Effector memory CD4-positive, alpha-beta T cell (primary cell): ENCODE measurements at regions not wholly inside any gene's neighbourhood (a gene's known extent, or its start where the extent isn't known, plus 50 kb on each side); places are given as distances from the start of the nearest gene placed in this dataset.

ENCODE experiments used
- DNase-seq, 3 donors: peaks; one replicate each; pipeline ENCODE4 v3.0.0-alpha.2; 2020
- H3K27ac ChIP-seq: 2 replicates; pipeline ENCODE4 v1.7.0; 2013; ENCODE audit warnings: mild to moderate bottlenecking, low read length, moderate library complexity; ENCODE audit not compliant: insufficient read depth, poor library complexity, severe bottlenecking
- H3K27me3 ChIP-seq: replicated peaks from 2 replicates; pipeline ENCODE4 v1.7.0; 2013; ENCODE audit warnings: mild to moderate bottlenecking, low read length; ENCODE audit not compliant: insufficient read depth, control insufficient read depth, poor library complexity, severe bottlenecking
- H3K36me3 ChIP-seq: 2 replicates; pipeline ENCODE4 v1.7.0; 2013; ENCODE audit warnings: mild to moderate bottlenecking, low read length, moderate library complexity; ENCODE audit not compliant: control insufficient read depth, insufficient read depth
- H3K4me1 ChIP-seq: 2 replicates; pipeline ENCODE4 v1.7.0; 2013; ENCODE audit warnings: low read length, mild to moderate bottlenecking; ENCODE audit not compliant: control insufficient read depth, insufficient read depth, poor library complexity, severe bottlenecking
- H3K4me3 ChIP-seq: 2 replicates; pipeline ENCODE4 v1.7.0; 2013; ENCODE audit warnings: low read length, low read depth, mild to moderate bottlenecking; ENCODE audit not compliant: insufficient read depth, poor library complexity, severe bottlenecking
- H3K9me3 ChIP-seq: 2 replicates; pipeline ENCODE4 v1.7.0; 2013; ENCODE audit warnings: mild to moderate bottlenecking, low read length, moderate library complexity; ENCODE audit not compliant: control insufficient read depth

DNA sequence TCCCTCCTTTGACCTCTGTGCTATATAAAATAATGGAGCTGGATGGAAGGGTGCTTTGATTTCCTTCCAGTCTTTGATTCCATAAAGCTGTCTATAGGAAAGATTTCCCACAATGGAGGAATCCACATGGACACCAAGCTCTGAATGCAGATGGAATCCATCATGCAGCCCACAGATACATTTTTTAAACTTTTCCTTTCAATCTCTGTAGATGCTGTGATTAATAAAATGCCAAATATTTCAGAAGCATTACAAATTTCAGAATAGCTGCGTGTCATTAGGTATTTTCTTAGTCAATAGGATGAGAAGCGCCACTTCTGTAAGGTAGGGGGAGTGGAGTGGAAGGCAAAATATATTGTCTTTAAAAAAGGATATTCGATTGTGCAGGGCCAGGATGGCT is 489.0 kb downstream of the NTRK3 start:
- no peak for DNase-seq

DNA sequence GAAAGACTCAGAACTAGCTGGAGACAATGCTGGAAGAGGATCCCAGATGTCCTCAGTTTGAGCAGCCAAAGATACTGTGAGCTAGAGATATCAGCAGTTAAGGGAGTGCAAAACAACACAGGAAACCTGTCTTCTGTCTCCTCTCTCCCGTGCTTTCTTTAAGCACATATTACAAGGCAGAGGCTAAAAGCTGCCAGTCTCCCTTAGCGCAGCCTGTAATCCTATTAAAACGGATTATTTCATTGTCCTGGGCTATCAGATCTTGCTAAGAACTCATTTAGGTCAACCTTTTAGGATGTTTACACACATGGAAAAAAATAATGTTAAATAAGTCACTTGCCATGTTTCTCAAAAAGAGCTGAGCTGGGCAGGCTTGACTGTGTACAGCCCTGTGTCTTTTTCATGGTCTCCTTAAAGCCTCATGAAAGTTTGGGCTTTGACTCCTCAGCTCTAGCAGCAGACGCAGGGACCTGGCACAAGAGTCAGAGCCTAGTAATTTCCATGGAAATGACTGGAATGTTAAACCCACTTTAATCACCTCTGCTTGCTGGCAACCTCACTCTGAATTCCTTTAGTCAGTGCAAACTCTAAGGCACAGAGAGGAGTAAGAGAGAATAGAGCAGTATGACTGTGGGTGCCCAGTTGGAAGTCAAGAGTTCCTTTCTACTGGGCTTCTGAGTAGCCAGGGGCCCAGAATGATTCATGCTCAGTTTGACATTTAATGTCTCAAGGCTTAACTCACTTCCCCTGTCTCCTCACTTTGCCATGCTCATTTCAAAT is 491.9 kb downstream of the NTRK3 start:
- H3K4me3 ChIP-seq = no peak overlapping the region
- H3K27ac ChIP-seq = no peak overlapping the region
- H3K36me3 ChIP-seq = no peaks in the 10 kb centered on the region
- no peaks in the 10 kb centered on the region for H3K27me3 ChIP-seq
- H3K4me1 ChIP-seq = peaks cover 5% of the 10 kb centered on the region
- H3K9me3 ChIP-seq = no peaks in the 10 kb centered on the region
- DNase-seq = no peak

More for the DNA sequence above, 489.0 kb downstream of the NTRK3 start:
- Histone ChIP-seq H3K4me1 (no peaks in the 10 kb centered on the region), H3K27me3 (no peaks in the 10 kb centered on the region), H3K4me3 (no peak overlapping the region), H3K27ac (no peak overlapping the region), H3K9me3 (no peaks in the 10 kb centered on the region), H3K36me3 (no peaks in the 10 kb centered on the region)

DNA sequence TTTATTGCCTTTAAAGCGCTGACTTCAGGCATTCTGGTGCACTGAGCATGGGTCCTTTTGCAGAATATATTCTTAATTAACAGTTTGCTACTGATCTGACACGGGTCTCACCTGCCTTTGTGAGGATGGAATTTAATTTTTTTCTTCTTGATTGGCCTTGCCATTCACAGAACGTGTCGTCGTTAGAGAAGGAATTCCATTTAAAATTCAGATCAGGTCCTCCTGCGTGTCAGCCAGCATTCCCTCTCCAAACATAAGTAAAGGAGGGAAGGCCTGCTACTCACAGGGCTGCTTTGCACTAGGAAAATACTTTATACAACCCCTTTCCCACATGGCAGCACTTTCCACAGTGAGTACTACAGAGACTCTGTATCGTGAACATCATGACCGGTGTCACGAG is 492.7 kb downstream of the NTRK3 start:
- peaks cover 5% of the 10 kb centered on the region for H3K4me1 ChIP-seq
- H3K4me3 ChIP-seq = no peak overlapping the region
- H3K27me3 ChIP-seq = no peaks in the 10 kb centered on the region
- no peaks in the 10 kb centered on the region for H3K9me3 ChIP-seq
- no peak overlapping the region for H3K27ac ChIP-seq
- H3K36me3 ChIP-seq = no peaks in the 10 kb centered on the region
- no peak for DNase-seq

DNA sequence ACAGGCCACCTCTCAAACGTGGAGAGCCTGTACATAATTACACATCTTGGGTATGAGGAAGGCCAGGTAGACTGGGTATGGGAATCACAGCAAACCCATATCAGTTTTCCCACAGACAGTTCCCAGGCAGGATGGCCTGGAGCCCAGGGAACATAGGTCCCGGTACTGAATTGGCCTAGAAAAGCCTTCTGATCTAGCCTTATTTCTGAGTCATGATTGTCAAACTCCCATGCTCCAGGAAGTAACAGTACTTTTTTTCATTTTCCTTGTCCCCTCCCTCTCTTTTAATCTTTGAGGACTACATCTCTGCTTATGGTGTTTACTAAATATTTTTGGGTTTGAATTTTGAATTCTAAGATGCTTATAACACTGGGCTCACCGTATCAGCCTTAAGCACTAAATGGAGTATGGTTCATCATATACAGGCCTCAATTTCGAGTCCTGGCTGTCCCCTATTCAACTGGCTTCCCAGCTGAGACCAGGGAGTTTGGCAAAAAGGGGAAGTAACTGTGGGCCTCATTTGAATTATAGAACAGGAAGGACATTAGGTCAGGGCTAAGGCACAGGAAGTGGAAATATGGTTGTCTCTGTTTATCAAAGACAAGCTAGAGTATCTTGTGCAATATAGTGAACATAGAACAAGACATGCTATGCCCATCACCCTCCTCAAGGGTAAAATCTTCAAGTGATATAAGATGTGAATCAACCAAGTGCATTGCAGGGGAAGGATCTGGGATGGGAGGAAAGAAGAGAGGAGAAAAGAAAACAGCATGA is 494.6 kb downstream of the NTRK3 start:
- H3K36me3 ChIP-seq = no peaks in the 10 kb centered on the region
- no peak for DNase-seq
- no peaks in the 10 kb centered on the region for H3K9me3 ChIP-seq
- no peak overlapping the region for H3K27ac ChIP-seq
- no peak overlapping the region for H3K4me3 ChIP-seq
- peaks cover 5% of the 10 kb centered on the region for H3K4me1 ChIP-seq
- H3K27me3 ChIP-seq = no peaks in the 10 kb centered on the region

DNA sequence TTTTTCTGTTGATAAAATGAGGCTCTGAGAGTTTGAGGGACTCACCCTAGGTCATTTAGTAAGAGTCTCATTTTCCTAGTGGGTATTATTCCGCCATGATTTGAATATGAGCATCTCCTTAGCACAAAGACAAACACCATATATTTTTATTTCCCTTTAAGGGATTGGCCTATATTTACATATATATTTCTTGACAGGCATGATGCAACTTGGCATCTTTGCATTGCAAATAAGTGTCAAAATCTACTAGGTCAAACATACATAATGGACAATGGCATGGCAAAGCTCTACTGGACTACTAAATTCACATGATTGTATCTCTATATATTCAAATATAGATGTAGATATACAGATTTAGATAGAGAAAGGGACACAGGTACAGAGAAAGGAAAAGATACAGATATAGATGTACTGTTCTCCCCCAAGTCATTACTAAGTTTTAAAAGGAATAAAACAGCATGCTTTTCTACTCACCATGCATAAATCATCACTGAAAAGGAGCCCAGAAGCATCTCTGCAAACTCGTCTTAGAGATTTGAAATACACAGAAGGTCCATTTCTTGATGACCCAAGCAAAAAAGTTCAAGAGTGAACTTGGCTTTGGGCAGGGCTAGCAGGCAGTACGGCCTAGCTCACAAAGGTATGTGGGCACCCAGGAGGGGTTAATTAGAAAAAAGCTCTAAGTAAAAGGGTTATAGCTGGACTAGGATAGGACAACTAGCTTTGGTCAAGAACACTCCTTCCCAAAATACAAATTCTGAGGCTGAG is 495.8 kb downstream of the NTRK3 start:
- no peak overlapping the region for H3K4me3 ChIP-seq
- H3K27ac ChIP-seq = no peak overlapping the region
- H3K36me3 ChIP-seq = no peaks in the 10 kb centered on the region
- no peaks in the 10 kb centered on the region for H3K9me3 ChIP-seq
- H3K27me3 ChIP-seq = no peaks in the 10 kb centered on the region
- DNase-seq = no peak
- peaks cover 5% of the 10 kb centered on the region for H3K4me1 ChIP-seq

DNA sequence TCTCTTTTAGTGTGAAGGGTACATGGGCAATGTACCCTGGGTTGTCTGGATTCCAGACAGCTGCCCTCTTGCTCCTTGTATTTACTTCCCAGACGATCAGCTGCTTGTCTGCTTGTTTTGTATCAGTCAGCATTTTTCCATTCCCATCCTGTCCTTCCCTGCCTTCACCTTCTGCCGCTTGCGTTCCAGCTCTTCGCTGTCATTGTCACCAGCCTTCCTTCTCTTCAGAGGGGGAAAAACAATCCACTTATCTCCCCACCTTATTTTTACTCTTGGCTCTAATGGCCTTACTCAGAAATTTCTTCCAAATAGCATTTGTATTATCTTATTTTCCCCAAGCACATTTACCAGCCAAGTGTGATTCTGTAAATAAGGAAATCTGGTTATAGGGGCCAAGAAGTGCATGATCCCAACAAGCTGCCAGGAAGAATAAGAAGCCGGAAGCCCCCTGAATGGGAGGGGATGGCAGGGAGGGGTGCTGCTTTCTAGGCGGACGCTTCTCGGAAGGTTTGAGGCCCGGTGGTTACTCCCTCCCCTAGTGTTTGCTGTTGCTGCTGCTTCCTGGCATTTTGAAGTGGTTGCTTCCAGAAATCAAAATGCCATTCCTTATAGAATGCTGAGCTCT is 497.6 kb downstream of the NTRK3 start:
- DNase-seq = no peak
- no peaks in the 10 kb centered on the region for H3K27me3 ChIP-seq
- H3K27ac ChIP-seq = no peak overlapping the region

DNA sequence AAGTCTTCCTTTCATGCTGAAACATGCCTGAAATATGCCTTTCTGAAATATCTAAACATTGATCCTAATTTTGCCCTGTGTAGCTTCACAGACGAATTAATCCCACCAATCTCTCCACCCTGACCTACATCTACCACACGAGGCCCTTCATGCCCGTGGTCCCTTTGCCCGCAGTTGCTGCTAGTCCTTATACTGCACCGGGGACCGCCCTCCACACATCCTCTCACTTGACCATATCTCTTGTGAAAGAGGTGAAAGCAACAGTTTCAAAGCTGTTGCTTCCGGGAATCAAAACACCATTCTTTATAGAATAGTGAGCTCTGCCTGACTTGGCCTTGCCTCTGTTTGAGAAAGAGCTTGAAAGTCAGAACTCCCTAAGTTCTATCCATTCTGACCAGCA is 499.5 kb downstream of the NTRK3 start:
- H3K4me1 ChIP-seq = peaks cover 2% of the 10 kb centered on the region
- no peak overlapping the region for H3K27ac ChIP-seq
- no peak for DNase-seq
- no peaks in the 10 kb centered on the region for H3K9me3 ChIP-seq
- no peaks in the 10 kb centered on the region for H3K27me3 ChIP-seq
- no peaks in the 10 kb centered on the region for H3K36me3 ChIP-seq
- H3K4me3 ChIP-seq = no peak overlapping the region

More for the DNA sequence above, 497.6 kb downstream of the NTRK3 start:
- Histone ChIP-seq H3K4me3 (no peak overlapping the region), H3K9me3 (no peaks in the 10 kb centered on the region), H3K4me1 (peaks cover 5% of the 10 kb centered on the region), H3K36me3 (no peaks in the 10 kb centered on the region)

DNA sequence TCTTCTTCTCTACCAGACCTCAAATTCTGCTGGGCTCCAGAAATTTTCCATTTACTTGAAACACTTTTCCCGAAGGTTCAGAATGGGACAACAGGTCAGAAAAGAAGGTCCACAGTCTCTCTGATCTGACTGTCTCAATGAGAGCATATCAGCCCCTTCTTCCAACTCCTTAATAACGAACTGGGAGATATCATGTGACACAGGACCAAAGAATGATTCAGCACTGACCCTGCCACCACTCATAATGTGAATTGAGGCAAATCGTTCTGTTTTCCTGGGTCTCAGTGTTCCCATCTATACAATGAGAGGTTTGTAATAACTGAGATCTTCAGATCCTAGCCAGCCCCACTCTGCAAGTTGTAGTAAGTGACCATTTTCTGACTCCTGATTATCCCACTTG is 500.5 kb downstream of the NTRK3 start:
- DNase-seq = no peak
- H3K9me3 ChIP-seq = no peaks in the 10 kb centered on the region
- H3K4me1 ChIP-seq = no peaks in the 10 kb centered on the region
- no peaks in the 10 kb centered on the region for H3K27me3 ChIP-seq
- H3K4me3 ChIP-seq = no peak overlapping the region
- no peak overlapping the region for H3K27ac ChIP-seq
- H3K36me3 ChIP-seq = no peaks in the 10 kb centered on the region

DNA sequence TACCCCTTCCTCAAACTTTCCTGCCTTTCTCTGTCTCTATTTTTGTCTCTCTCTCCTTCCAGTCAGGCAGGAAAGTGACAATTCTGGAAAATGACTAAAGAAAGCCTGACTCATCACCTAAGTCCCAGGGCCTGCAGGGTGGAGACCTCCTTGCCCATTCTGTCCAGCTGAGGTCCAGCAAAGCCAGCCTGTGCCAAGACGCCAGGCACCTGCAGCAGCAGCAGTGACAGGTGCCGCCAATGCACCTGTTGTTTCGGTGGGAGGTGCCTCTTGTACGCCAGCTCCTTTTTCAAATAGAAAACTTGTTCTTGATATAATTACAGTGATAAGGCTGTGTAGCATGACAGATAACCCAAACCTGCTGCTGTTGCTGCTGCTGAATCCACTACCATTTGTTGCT is 501.3 kb downstream of the NTRK3 start:
- DNase-seq = no peak
- H3K36me3 ChIP-seq = no peaks in the 10 kb centered on the region

More for the DNA sequence above, 501.3 kb downstream of the NTRK3 start:
- H3K4me3 ChIP-seq = no peak overlapping the region
- H3K4me1 ChIP-seq = no peaks in the 10 kb centered on the region
- H3K27me3 ChIP-seq = no peaks in the 10 kb centered on the region
- H3K9me3 ChIP-seq = no peaks in the 10 kb centered on the region
- no peak overlapping the region for H3K27ac ChIP-seq
